GM12874 (cell line): ENCODE measurements at regions not wholly inside any gene's neighbourhood (a gene's known extent, or its start where the extent isn't known, plus 50 kb on each side); places are given as distances from the start of the nearest gene placed in this dataset.

ENCODE experiments used
- CTCF ChIP-seq: IDR thresholded peaks from 2 replicates; pipeline ENCODE4 v1.5.1; 2011; ENCODE audit warnings: low read depth, mild to moderate bottlenecking, control low read depth, low read length, moderate library complexity; ENCODE audit not compliant: insufficient read depth

DNA sequence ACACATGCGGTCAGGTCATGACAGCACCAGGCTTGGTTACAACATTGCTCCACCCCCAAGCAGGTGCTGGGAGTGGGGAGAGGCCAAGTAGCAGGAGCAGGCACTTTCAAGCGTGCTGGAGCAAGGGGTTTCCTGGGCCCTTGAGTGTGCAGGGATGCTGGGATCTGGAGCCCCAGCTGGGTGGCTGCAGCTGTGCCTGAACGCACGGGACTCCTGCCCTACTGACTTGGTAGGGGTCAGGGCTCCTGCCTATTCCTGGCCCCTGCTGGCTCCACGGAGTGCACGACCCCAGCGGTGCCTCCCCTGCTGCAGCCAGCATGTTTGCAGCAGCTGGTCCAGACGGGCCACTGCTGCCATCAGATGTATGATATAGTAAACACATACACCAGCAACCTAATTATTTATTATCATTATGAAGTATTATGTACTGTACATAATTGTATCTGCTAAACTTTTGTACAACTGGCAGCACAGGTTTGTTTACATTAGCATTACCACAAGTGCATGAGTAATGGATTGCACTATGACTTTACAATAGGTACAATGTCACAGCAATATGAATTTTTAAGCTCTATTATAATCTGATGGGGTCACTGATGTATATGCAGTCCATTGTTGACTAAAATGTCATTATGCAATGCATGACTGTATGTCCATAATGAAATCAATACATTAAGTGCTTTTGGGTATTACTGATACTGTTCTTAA, 620.6 kb downstream of the RAPGEF2 start:
- no peak for TF ChIP-seq CTCF

- no peak for TF ChIP-seq CTCF
Measured at GRCh38 chr4:159725571-159725970, 622.7 kb downstream of the RAPGEF2 start.

- no peak for TF ChIP-seq CTCF
Measured at GRCh38 chr4:159735281-159736207, 632.7 kb downstream of the RAPGEF2 start.

DNA sequence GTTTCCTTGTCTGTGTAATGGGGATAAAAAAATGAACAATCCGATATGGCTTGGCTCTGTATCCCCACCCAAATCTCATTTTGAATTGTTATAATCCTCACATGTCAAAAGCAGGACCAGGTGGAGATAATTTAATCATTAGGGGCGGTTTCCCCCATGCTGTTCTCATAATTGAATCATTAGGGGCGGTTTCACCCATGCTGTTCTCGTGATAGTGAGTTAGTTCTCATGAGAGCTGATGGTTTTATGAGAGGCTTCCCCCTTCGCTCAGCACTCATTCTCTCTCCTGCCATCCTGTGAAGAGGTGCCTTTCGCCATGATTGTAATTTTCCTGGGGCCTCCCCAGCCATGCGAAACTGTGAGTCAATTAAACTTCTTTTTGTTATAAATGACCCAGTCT, 633.5 kb downstream of the RAPGEF2 start:
- no peak for TF ChIP-seq CTCF

- no peak for TF ChIP-seq CTCF
Measured at GRCh38 chr4:159743971-159744370, 641.1 kb downstream of the RAPGEF2 start.

DNA sequence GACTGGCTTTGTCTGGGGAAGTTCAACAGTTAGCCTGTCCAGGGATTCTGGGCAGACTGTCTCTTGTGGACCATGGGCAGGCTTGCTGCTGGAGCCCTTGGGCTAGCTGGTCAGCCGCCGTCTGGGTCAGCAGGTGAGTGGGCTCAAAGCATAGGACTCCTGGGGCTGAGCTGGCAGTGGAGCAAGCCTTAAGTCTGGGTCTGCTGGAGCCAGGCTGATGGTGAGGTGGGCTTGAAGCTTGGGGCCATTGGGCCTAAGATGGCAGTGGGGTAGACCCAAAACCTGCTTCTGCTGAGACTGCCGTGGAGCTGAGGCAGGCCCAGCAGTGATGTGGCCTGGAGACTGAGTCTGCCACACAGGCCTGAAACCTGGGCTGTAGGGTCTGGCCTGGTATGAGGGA, 645.1 kb downstream of the RAPGEF2 start:
- TF ChIP-seq CTCF = no peak

GRCh38 chr4:159748834-159749444, 646.1 kb downstream of the RAPGEF2 start:
- no peak for TF ChIP-seq CTCF
